Activated T-helper 9 cell treated with anti-CD3 and anti-CD28 coated beads, Interleukin-2, amount 50 U/mL, for 16 hours (primary cell): ENCODE measurements at regions not wholly inside any gene's neighbourhood (a gene's known extent, or its start where the extent isn't known, plus 50 kb on each side); places are given as distances from the start of the nearest gene placed in this dataset.
"Not testable (repeated sequence)": the region's sequence is repeated elsewhere in the genome, so short reads cannot be mapped to it uniquely, and the experiment has no call there.

Source experiments
- DNase-seq: peaks from one replicate; pipeline ENCODE4 v3.0.0-alpha.2; 2020; ENCODE audit warnings: low read depth

DNA sequence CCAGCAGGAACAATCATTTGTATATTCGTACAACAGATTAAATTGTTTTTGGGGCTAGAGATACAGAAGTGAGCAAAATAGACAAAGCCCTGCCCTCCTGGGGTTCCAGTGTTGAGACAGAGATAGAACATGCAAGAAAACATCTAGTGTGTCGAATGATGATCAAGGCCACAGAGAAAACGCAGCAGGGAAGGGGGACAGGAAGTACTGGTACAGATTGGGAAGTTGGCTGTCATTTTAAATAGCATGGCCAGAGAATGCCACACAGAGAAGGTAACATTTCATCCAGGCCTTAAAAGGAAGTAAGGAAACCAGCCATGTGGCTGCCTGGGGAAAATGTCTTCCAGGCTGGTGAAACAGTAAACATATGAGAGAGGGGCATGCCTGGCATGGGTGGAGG, 202.6 kb upstream of the MYLIP start:
- no peak for DNase-seq

GRCh38 chr6:15924893-15925292, 204.0 kb upstream of the MYLIP start:
- no peak for DNase-seq

DNA sequence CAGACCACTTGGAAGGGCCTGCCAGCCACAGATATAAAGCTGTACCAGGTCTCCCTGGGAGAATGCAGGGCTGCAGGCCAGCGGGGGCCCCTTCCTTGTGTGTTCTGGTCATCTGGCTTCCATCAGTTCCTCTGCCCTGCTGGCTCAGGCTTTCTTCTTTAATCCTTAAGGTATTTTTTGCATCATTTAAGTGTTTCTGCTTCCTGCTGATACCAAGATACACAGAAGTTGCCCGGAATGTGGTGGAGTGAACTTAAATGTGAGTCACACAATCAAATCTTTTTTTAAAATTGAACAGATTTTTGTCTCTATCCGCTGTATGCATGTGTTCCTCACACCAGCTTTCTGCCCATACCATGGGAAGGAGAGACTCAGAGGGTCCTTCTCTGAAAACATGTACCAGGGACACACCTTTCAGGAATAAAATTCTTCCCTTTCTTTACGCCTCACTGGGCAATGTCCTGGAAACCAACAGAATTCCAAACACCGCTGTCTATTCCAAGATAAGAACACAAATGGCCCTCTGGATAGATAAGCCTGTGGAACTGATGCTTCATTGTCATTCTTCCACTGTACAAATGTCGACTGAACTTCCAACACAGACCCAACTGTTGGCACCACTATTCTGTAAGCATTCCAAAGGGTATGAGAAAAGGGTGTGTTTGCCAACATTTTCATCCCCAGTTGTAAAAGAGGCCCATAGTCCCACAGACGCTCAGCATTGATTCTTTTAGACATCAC, 206.2 kb upstream of the MYLIP start:
- DNase-seq = no peak

GRCh38 chr6:15921243-15921642, 207.6 kb upstream of the MYLIP start:
- DNase-seq = no peak

- DNase-seq = no peak
These were observed 212.3 kb upstream of the MYLIP start for GRCh38 chr6:15916581-15916980.

- no peak for DNase-seq
These were observed 213.2 kb upstream of the MYLIP start for GRCh38 chr6:15915508-15916178.

GRCh38 chr6:15914553-15914952, 214.3 kb upstream of the MYLIP start:
- no peak for DNase-seq

GRCh38 chr6:15913573-15913972, 215.3 kb upstream of the MYLIP start:
- DNase-seq = no peak

- no peak for DNase-seq
These were observed 216.1 kb upstream of the MYLIP start for GRCh38 chr6:15912505-15913400.

- no peak for DNase-seq
These were observed 217.0 kb upstream of the MYLIP start for GRCh38 chr6:15911753-15912504.

DNA sequence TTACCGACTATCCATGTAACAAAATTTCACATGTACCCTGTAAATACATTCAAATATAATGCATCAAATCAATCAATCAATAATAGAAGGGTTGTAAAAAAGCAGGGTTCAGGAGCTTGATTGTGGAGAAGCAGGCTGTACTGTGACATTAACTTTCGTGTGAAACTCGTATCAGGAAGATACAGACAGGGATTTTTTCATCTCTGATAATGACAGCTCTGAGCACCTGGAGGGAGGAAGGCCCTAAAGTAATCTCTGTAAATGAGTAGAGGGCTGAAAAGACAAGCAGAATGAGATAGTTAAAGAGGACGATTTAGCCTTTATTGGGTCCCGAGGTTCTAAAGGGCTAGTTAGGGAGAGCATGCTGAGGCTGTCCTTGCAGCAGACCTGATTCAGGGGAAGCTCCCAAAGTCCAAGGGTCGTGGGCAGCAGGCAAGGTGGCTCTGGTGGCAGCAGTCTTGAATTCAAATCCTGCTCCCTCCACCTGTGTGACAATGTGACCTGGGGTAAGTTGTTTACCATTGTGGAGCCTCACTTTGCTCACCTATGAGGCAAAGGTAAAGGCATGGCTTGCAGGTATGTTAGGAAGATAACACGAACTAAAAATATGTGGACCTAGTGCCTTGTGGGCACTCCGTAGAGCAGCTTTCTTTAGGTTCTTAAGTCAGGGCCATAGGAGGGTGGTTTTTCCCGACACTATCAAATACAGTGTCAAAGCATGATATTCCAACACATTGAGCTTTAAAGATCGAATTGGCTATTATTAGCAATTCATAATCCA, 219.4 kb upstream of the MYLIP start:
- no peak for DNase-seq

DNA sequence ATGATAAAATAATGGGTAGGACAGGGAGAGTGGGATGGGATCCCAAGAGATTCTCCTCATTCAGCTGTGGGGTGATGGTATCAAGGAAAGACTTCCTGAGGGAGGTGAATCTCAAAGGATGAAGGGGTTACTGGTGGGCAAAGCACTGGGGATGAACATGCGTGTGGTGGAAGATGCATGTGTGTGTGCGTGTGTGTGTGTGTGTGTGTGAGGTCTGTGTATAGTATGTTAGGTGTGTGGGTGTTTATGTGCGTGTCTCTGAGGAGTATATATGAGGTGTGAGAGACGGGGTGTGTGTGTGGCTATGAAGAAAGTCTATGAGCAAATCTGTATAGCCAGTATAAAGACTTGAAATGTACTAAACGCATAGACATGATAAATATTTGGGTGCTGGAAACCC, 220.0 kb upstream of the MYLIP start:
- DNase-seq = no peak

DNA sequence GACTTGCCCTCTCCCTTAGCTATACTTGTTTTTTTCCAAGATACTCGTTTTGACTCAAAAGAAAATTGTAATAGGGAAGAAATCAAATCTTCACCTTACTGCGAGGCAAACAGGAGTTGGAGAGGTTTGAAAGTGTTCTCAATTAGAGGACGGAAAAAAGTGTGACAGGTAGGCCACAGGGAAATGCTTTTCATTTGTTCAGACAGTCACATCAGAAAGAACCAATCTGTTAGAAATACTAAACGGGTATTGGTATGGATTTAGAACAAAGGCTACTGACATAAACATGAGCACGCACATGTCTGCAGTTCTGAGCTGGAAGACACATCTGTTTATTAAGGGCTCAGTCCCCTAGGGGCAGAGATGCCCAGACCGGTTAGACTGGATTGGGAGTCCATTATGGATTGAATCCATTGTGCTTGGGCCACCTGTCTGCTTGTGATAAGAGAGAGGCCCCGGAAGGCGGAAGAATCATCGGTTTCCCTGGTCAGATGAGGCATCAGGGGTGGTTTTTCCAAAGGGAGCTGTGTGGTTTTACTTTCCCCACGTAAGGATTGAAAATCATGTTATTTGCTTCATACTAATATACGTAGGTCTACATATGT, 220.9 kb upstream of the MYLIP start:
- DNase-seq = no peak

DNA sequence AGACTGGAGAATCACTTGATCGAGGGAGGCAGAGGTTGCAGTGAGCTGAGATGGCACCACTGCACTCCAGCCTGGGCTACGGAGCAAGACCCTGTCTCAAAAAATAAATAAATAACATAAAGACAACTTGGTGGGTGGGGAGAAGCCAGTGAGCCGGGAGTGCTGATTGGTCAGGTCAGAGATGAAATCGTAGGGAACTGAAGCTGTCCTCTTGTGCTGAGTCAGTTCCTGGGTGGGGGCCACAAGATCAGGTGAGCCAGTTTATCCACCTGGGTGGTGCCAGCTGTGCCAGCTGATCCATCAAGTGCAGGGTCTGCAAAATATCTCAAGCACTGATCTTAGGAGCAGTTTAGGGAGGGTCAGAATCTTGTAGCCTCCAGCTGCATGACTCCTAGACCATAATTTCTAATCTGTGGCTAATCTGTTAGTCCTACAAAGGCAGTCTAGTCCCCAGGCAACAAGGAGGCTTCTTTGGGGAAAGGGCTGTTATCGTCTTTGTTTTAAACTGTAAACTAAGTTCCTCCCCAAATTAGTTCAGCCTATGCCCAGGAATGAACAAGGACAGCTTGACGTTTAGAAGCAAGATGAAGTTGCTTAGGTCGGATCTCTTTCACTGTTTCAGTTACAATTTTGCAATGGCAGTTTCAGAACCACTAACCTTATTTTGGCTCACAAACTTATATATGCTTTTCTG, 221.5 kb upstream of the MYLIP start:
- DNase-seq = not testable (repeated sequence)

DNA sequence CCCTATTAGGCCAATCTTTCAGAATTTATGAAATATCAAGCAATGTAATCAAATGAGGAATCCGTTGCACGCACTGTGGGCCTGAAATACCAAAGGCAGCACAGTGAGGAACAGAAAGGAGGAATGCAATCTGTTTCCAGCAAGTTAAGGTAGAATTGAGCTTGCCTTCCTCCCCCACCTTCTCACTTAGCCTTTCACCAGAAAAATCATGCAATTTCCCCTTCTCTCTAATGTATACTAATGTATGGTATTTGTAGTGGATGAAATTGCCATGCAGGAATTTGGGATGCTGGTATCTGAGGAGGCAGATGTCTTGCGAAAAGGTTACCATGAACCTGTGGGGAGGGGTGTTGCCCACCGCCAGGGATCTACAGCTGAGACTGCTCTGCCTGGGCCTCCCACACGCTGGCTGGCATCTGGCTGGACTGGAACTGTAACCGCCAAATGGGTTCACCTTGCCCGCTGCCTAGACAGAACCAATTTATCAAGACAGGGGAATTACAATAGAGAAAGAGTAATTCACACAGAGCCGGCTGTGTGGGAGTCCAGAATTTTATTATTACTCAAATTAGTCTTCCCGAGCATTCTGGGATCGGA, 222.4 kb upstream of the MYLIP start:
- DNase-seq = no peak

GRCh38 chr6:15905488-15906419, 223.1 kb upstream of the MYLIP start:
- DNase-seq = no peak

- no peak for DNase-seq
These were observed 224.1 kb upstream of the MYLIP start for GRCh38 chr6:15904651-15905376.
